ENCODE measurements at regions not wholly inside any gene's neighbourhood (a gene's known extent, or its start where the extent isn't known, plus 50 kb on each side); places are given as distances from the start of the nearest gene placed in this dataset.

GRCh38 chr22:34743110-34743751 lies 322.7 kb upstream of the ISX start:
- H3K27me3 ChIP-seq: no peaks in the 10 kb centered on the region
- H3K27ac ChIP-seq: no peak overlapping the region
- no peak for DNase-seq (ENCODE audit: low spot score)
- H3K36me3 ChIP-seq: no peaks in the 10 kb centered on the region
- no peak overlapping the region for H3K4me3 ChIP-seq
- H3K4me1 ChIP-seq: no peaks in the 10 kb centered on the region
- H3K9me3 ChIP-seq: no peaks in the 10 kb centered on the region
- no peak for TF ChIP-seq CTCF (IDR thresholded peaks at IDR 0.05)

- no peak for TF ChIP-seq CTCF (IDR thresholded peaks at IDR 0.05)
- H3K27ac ChIP-seq: no peak overlapping the region
- no peak for DNase-seq (ENCODE audit: low spot score)
- H3K9me3 ChIP-seq: no peaks in the 10 kb centered on the region
- no peak overlapping the region for H3K4me3 ChIP-seq
- H3K27me3 ChIP-seq: peaks cover 0 to 2% of the 10 kb centered on the region in 2 donors
- no peaks in the 10 kb centered on the region for H3K36me3 ChIP-seq
- H3K4me1 ChIP-seq: no peaks in the 10 kb centered on the region
Measured at GRCh38 chr22:34760276-34761008, 305.5 kb upstream of the ISX start.

GRCh38 chr22:34761111-34761510 lies 304.8 kb upstream of the ISX start:
- TF ChIP-seq CTCF (IDR thresholded peaks at IDR 0.05): no peak
- Histone ChIP-seq H3K4me3 (no peak overlapping the region), H3K27ac (no peak overlapping the region), H3K27me3 (peaks cover 0 to 1% of the 10 kb centered on the region in 2 donors), H3K36me3 (no peaks in the 10 kb centered on the region), H3K4me1 (no peaks in the 10 kb centered on the region), H3K9me3 (no peaks in the 10 kb centered on the region)
- no peak for DNase-seq (ENCODE audit: low spot score)

- H3K4me1 ChIP-seq: no peaks in the 10 kb centered on the region
- DNase-seq (ENCODE audit: low spot score): no peak
- no peak overlapping the region for H3K4me3 ChIP-seq
- H3K36me3 ChIP-seq: no peaks in the 10 kb centered on the region
- no peak overlapping the region for H3K27ac ChIP-seq
- TF ChIP-seq CTCF (IDR thresholded peaks at IDR 0.05): no peak
- no peaks in the 10 kb centered on the region for H3K9me3 ChIP-seq
- H3K27me3 ChIP-seq: no peaks in the 10 kb centered on the region
Measured at GRCh38 chr22:34763496-34763895, 302.5 kb upstream of the ISX start.

- Histone ChIP-seq H3K27ac (no peak overlapping the region), H3K9me3 (no peaks in the 10 kb centered on the region), H3K4me3 (no peak overlapping the region), H3K36me3 (no peaks in the 10 kb centered on the region), H3K4me1 (no peaks in the 10 kb centered on the region), H3K27me3 (no peaks in the 10 kb centered on the region)
- no peak for DNase-seq (ENCODE audit: low spot score)
- TF ChIP-seq CTCF (IDR thresholded peaks at IDR 0.05): no peak
Measured at GRCh38 chr22:34765115-34765514, 300.8 kb upstream of the ISX start.

All from right atrium auricular region (tissue), 2 donors.